Ishikawa (cell line): ENCODE measurements at regions not wholly inside any gene's neighbourhood (a gene's known extent, or its start where the extent isn't known, plus 50 kb on each side); places are given as distances from the start of the nearest gene placed in this dataset.

Experiments used
- CEBPB ChIP-seq: IDR thresholded peaks from 2 replicates; pipeline ENCODE4 v1.6.1; 2012
- CREB1 ChIP-seq: IDR thresholded peaks from 2 replicates; pipeline ENCODE4 v1.6.1; 2012; ENCODE audit warnings: low read depth
- EGR1 ChIP-seq: IDR thresholded peaks from 2 replicates; pipeline ENCODE4 v1.6.1; 2012
- EP300 ChIP-seq: IDR thresholded peaks from 2 replicates; pipeline ENCODE4 v1.6.1; 2012; ENCODE audit warnings: borderline replicate concordance
- FOXM1 ChIP-seq: IDR thresholded peaks from 2 replicates; pipeline ENCODE4 v1.6.1; 2012; ENCODE audit warnings: low read depth, borderline replicate concordance
- NFIC ChIP-seq: IDR thresholded peaks from 2 replicates; pipeline ENCODE4 v1.6.1; 2012
- RAD21 ChIP-seq: IDR thresholded peaks from 2 replicates; pipeline ENCODE4 v1.6.1; 2012; ENCODE audit warnings: low read depth
- TAF1 ChIP-seq: IDR thresholded peaks from 2 replicates; pipeline ENCODE4 v1.6.1; 2012; ENCODE audit warnings: low read depth, mild to moderate bottlenecking
- TCF12 ChIP-seq: IDR thresholded peaks from 2 replicates; pipeline ENCODE4 v1.6.1; 2012; ENCODE audit warnings: low read depth
- TEAD4 ChIP-seq: IDR thresholded peaks from 2 replicates; pipeline ENCODE4 v1.6.1; 2012
- YY1 ChIP-seq: IDR thresholded peaks from 2 replicates; pipeline ENCODE4 v1.6.1; 2012; ENCODE audit warnings: low read depth
- ZBTB7A ChIP-seq: IDR thresholded peaks from 2 replicates; pipeline ENCODE4 v1.6.1; 2012; ENCODE audit warnings: low read depth
- TF ChIP-seq, protein P1 (sequence below): IDR thresholded peaks from 2 replicates; pipeline ENCODE4 v1.6.1; 2012
- TF ChIP-seq, protein P2 (sequence below): IDR thresholded peaks from 2 replicates; pipeline ENCODE4 v1.6.1; 2012
- TF ChIP-seq, protein P3 (sequence below): IDR thresholded peaks from 2 replicates; pipeline ENCODE4 v1.6.1; 2012; ENCODE audit warnings: low read depth, mild to moderate bottlenecking

DNA sequence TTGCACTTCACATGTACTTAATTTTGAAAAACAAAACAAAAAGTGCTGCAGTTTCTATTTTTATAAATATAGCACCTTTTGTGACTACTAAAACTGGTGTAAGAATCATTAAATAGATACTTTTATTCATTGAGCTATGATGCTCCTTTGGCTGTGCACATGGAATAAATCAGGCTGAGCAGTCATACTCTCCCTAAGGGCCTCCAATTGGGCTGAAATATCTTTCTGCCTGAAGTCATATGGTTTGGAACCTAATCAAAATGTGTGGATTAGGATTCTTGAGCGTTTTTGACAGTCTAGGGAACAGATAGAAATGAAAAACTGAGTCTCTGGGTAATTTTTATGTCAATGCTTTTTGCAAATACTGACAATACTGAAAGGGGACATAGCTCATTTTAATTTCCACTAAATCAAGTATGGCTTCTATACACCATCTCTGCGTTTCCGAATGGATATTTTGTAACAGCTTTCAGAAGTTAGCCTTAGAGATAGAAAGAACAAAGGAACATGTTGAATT, 392.2 kb upstream of the ROBO1 start:
- TF ChIP-seq, protein P1, sequence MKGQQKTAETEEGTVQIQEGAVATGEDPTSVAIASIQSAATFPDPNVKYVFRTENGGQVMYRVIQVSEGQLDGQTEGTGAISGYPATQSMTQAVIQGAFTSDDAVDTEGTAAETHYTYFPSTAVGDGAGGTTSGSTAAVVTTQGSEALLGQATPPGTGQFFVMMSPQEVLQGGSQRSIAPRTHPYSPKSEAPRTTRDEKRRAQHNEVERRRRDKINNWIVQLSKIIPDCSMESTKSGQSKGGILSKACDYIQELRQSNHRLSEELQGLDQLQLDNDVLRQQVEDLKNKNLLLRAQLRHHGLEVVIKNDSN: no peak
- TF ChIP-seq CREB1 (no peak), TCF12 (no peak), ZBTB7A (no peak), EGR1 (no peak), RAD21 (no peak)
- TF ChIP-seq, protein P2, sequence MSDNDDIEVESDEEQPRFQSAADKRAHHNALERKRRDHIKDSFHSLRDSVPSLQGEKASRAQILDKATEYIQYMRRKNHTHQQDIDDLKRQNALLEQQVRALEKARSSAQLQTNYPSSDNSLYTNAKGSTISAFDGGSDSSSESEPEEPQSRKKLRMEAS: no peak

DNA sequence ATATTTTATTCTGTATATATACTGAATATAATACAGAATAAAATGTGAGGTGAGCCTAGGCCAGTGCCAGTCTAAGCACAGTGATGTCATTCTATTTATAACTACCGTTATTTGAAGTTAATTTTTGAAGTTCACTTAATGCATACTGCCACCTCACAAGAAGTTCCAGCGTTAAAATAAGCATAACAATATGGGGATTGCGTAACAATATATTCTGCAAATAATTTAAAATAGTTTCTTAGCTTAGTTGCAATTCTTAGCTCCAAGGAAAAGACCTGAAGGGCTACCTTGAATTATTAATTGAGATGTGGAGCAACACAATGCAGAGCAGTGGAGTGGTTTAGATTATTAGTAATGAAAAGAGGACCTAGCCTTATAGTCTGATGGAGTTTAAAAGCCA, 390.5 kb upstream of the ROBO1 start:
- TF ChIP-seq CEBPB (peak; percentile 73), ZBTB7A (no peak)

DNA sequence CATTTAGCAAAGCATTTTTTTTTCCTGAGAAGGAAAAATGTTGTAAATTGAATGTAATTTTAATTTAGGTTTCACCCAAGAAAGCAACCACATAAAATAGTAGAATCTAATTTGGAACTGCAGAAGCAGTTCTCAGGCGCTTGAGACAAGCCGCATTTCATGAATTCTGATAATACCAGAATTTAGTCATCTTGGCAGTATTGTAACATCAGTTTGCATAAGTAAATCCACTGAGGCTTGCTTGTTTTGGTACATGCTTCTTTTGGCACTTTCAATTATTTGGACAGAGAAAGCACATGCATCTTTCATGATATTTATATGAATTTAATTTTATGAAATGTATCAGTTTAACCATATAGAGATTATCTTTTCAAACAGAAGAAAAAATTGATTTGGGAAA, 389.7 kb upstream of the ROBO1 start:
- no peak for TF ChIP-seq FOXM1
- TF ChIP-seq, protein P2: no peak
- TF ChIP-seq, protein P3, sequence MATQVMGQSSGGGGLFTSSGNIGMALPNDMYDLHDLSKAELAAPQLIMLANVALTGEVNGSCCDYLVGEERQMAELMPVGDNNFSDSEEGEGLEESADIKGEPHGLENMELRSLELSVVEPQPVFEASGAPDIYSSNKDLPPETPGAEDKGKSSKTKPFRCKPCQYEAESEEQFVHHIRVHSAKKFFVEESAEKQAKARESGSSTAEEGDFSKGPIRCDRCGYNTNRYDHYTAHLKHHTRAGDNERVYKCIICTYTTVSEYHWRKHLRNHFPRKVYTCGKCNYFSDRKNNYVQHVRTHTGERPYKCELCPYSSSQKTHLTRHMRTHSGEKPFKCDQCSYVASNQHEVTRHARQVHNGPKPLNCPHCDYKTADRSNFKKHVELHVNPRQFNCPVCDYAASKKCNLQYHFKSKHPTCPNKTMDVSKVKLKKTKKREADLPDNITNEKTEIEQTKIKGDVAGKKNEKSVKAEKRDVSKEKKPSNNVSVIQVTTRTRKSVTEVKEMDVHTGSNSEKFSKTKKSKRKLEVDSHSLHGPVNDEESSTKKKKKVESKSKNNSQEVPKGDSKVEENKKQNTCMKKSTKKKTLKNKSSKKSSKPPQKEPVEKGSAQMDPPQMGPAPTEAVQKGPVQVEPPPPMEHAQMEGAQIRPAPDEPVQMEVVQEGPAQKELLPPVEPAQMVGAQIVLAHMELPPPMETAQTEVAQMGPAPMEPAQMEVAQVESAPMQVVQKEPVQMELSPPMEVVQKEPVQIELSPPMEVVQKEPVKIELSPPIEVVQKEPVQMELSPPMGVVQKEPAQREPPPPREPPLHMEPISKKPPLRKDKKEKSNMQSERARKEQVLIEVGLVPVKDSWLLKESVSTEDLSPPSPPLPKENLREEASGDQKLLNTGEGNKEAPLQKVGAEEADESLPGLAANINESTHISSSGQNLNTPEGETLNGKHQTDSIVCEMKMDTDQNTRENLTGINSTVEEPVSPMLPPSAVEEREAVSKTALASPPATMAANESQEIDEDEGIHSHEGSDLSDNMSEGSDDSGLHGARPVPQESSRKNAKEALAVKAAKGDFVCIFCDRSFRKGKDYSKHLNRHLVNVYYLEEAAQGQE: no peak
- no peak for TF ChIP-seq RAD21
- no peak for TF ChIP-seq NFIC
- TF ChIP-seq TAF1: no peak
- no peak for TF ChIP-seq CEBPB
- TF ChIP-seq TEAD4: no peak
- TF ChIP-seq, protein P1: no peak
- TF ChIP-seq ZBTB7A: no peak
- no peak for TF ChIP-seq EP300
- TF ChIP-seq YY1: no peak
- no peak for TF ChIP-seq CREB1
- TF ChIP-seq EGR1: no peak
- TF ChIP-seq TCF12: no peak

DNA sequence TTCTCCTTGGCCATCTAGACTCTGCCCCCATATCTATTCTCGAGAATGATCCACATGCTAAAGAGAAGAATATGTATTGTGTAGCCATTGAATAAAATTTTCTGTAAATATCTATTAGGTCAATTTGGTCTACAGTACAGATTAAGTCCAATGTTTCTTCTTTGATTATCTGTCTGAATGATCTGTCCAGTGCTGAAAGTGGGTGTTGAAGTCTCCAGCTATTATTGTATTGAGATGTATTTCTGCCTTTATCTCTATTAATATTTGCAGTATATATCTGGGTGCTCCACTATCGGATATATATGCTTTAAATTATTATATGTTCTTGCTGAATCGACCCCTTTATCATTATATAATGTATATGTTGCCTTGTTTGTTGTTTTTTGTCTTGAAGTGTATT, 384.9 kb upstream of the ROBO1 start:
- TF ChIP-seq, protein P3: peak; percentile 76
- TF ChIP-seq CEBPB: no peak

DNA sequence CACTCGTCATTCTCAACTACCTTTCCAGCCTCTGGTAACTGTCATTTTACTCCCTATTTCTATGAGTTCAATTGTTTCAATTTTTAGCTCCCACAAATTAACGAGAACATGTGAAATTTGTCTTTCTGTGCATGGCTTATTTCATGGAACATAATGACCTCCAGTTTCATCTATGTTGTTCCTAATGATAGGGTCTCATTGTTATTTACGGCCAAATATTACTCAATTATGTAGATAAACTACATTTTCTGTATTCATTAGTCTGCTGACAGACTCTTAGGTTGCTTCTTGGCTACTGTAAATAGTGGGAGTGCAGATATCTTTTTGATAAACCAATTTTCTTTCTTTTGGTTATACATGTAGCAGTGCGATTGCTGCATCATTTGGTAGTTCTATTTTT, 374.9 kb upstream of the ROBO1 start:
- TF ChIP-seq EGR1 (no peak), TCF12 (no peak), TAF1 (no peak), YY1 (no peak), NFIC (no peak), ZBTB7A (no peak), CREB1 (no peak)
- TF ChIP-seq, protein P2: no peak
- TF ChIP-seq, protein P3: no peak
